Adrenal gland (tissue), 5 donors: ENCODE measurements at regions not wholly inside any gene's neighbourhood (a gene's known extent, or its start where the extent isn't known, plus 50 kb on each side); places are given as distances from the start of the nearest gene placed in this dataset.
A peak's percentile ranks its signal among the peaks of the same experiment; 100 is the strongest.

ENCODE experiments used
- CTCF ChIP-seq, 6 experiments: fragments of 450-650 bp in 4 of 6; fragments of 200-600 bp in 2 of 6; sonication (generic) in 1 of 6; IDR thresholded peaks; 1 replicate in 5 of 6; 2 replicates in 1 of 6; pipeline versions ENCODE4 v1.5.1 to v1.8.0; 2016 to 2021; ENCODE audit warnings: antibody characterized with exemption in 6 of 6, mild to moderate bottlenecking in 2 of 6, moderate library complexity in 1 of 6
- POLR2A ChIP-seq, 2 donors: fragments of 450-650 bp; IDR thresholded peaks; one replicate each; pipeline ENCODE4 v1.6.1; 2017; ENCODE audit warnings: antibody characterized with exemption in 2 of 2, mild to moderate bottlenecking in 2 of 2, moderate library complexity in 1 of 2
- donor health status: DM: no; HTN: no; CAD: no.

- TF ChIP-seq CTCF (IDR thresholded peaks at IDR 0.05) (peak in 2 of 6 experiments; percentile 8 to 14), POLR2A (IDR thresholded peaks at IDR 0.05) (no peak)
These were observed 298.9 kb downstream of the PDGFC start for GRCh38 chr4:156672492-156673305.
